HL-60 (cell line): ENCODE measurements at regions not wholly inside any gene's neighbourhood (a gene's known extent, or its start where the extent isn't known, plus 50 kb on each side); places are given as distances from the start of the nearest gene placed in this dataset.

Experiments
- CTCF ChIP-seq: IDR thresholded peaks from one replicate; pipeline ENCODE4 v1.5.1; 2011; ENCODE audit warnings: low read length, control low read depth, inconsistent platforms; ENCODE audit not compliant: insufficient read depth
- POLR2AphosphoS5 ChIP-seq: IDR thresholded peaks from 2 replicates; pipeline ENCODE4 v1.6.1; 2012; ENCODE audit warnings: low read depth
- REST ChIP-seq: IDR thresholded peaks from 2 replicates; pipeline ENCODE4 v1.6.1; 2012; ENCODE audit warnings: low read depth; ENCODE audit not compliant: insufficient replicate concordance
- SPI1 ChIP-seq: IDR thresholded peaks from 2 replicates; pipeline ENCODE4 v1.6.1; 2012; ENCODE audit warnings: low read depth, mild to moderate bottlenecking, borderline replicate concordance

GRCh38 chr16:16938009-16938408 is 532.8 kb downstream of the XYLT1 start:
- no peak for TF ChIP-seq POLR2AphosphoS5
- no peak for TF ChIP-seq CTCF
- TF ChIP-seq REST, result no peak
- no peak for TF ChIP-seq SPI1
